GM20000 (cell line): ENCODE measurements at regions not wholly inside any gene's neighbourhood (a gene's known extent, or its start where the extent isn't known, plus 50 kb on each side); places are given as distances from the start of the nearest gene placed in this dataset.

Experiments used
- DNase-seq: peaks from one replicate; pipeline ENCODE4 v3.0.0; 2012; ENCODE audit warnings: low spot score
- TF ChIP-seq, protein P1 (sequence below): IDR thresholded peaks from 2 replicates; pipeline ENCODE4 v1.5.1; 2012; ENCODE audit warnings: mild to moderate bottlenecking, control low read depth; ENCODE audit errors: extremely low read depth, missing control alignments

GRCh38 chr20:10846766-10847165 is 173.0 kb upstream of the JAG1 start:
- TF ChIP-seq, protein P1, sequence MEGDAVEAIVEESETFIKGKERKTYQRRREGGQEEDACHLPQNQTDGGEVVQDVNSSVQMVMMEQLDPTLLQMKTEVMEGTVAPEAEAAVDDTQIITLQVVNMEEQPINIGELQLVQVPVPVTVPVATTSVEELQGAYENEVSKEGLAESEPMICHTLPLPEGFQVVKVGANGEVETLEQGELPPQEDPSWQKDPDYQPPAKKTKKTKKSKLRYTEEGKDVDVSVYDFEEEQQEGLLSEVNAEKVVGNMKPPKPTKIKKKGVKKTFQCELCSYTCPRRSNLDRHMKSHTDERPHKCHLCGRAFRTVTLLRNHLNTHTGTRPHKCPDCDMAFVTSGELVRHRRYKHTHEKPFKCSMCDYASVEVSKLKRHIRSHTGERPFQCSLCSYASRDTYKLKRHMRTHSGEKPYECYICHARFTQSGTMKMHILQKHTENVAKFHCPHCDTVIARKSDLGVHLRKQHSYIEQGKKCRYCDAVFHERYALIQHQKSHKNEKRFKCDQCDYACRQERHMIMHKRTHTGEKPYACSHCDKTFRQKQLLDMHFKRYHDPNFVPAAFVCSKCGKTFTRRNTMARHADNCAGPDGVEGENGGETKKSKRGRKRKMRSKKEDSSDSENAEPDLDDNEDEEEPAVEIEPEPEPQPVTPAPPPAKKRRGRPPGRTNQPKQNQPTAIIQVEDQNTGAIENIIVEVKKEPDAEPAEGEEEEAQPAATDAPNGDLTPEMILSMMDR, result no peak
- DNase-seq, result no peak

GRCh38 chr20:10848810-10849370 is 175.1 kb upstream of the JAG1 start:
- no peak for DNase-seq
- TF ChIP-seq, protein P1, result no peak

DNA sequence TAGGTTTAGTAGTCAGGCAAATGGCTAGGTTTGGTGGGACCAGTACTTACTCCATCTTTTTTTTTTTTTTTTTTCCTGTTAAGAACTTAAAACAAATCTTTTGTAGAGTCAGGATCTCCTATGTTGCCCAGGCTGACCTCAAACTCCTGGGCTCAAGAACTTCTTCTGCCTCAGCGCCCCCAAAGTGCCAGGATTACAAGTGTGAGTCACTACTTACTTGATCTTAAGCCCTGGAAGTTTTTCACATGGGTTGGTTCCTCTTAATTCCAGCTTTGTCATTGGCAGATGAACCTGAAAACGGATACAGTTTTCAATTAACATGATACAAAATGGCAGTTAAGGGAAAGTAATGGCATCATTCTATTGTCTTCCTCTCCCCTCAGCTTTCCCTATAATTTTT is 179.4 kb upstream of the JAG1 start:
- TF ChIP-seq, protein P1, result no peak

DNA sequence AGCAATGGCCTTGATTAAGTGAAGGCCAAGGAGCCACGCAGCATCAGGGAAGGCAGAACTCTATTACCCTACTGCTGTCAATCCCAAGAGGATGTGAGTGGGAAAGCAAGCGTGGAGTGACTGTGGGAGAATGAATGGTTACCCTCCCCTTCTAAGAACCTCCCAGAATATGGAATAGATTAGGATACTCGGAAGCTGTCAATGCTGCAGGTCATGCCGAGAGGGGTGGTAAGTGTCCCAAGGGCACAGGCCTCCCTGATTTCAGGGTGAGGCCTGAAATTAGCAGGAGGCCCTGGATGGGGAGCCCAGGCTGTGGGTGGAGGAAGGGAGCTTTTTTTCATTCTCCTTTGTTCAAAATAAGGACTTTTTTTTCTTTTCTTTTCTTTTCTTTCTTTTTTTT is 179.9 kb upstream of the JAG1 start:
- TF ChIP-seq, protein P1, result no peak
- no peak for DNase-seq

More for the DNA sequence above, 179.4 kb upstream of the JAG1 start:
- DNase-seq, result no peak

DNA sequence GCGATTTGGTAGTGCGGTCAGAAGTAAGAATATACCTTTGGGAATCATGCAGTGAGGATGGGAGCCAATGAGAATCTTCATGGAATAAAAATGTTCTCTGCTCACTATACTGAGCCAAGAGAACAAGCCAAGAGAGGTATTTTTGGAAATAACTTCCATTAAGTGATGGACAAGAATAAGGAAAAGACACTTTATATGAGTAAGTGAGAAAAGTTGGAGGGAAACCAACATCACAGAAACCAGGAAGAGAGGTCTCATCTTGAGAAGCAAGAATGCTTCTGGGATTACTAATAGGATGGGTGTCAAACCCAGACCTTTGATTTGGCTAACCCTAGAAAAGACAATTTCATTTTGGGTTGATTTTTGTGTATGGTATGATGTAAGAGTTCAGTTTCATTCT is 181.2 kb upstream of the JAG1 start:
- no peak for DNase-seq
- TF ChIP-seq, protein P1, result no peak

GRCh38 chr20:10855778-10856177 is 182.0 kb upstream of the JAG1 start:
- no peak for DNase-seq
- TF ChIP-seq, protein P1, result no peak

- no peak for DNase-seq
- TF ChIP-seq, protein P1, result no peak
Measured at GRCh38 chr20:10856237-10857015, 182.6 kb upstream of the JAG1 start.
